ENCODE measurements at regions not wholly inside any gene's neighbourhood (a gene's known extent, or its start where the extent isn't known, plus 50 kb on each side); places are given as distances from the start of the nearest gene placed in this dataset.

- H3K4me1 ChIP-seq (ENCODE audit: control insufficient read depth, insufficient read depth, low read depth, low read length): no peaks in the 10 kb centered on the region
- no peak overlapping the region for H4K8ac ChIP-seq (ENCODE audit: low read length)
- H3K27me3 ChIP-seq (ENCODE audit: control insufficient read depth in 1 of 2, insufficient read depth in 1 of 2, low read length in 2 of 2): no peaks in the 10 kb centered on the region
- H2BK5ac ChIP-seq (ENCODE audit: low read depth, low read length, poor library complexity, severe bottlenecking): no peak overlapping the region
- no peak overlapping the region for H2AK5ac ChIP-seq (ENCODE audit: low read length, severe bottlenecking)
- H3K79me1 ChIP-seq (replicated peaks; ENCODE audit: low read length, poor library complexity, severe bottlenecking): no peaks in the 10 kb centered on the region
- no peak overlapping the region for H4K91ac ChIP-seq (ENCODE audit: low read length)
- no peak overlapping the region for H3K4ac ChIP-seq (ENCODE audit: low read depth in 1 of 2, low read length in 2 of 2)
- no peak overlapping the region for H3K4me3 ChIP-seq (ENCODE audit: insufficient read depth in 1 of 2, low read depth in 1 of 2, low read length in 2 of 2)
- H3K14ac ChIP-seq (ENCODE audit: low read length in 2 of 2): no peak overlapping the region
- H2AFZ ChIP-seq (ENCODE audit: low read depth, low read length): no peak overlapping the region
- 97% methylated on average over 1 of the region's 5 CpGs for WGBS
- H2BK120ac ChIP-seq (ENCODE audit: low read depth, low read length): no peak overlapping the region
- no peak overlapping the region for H3K4me2 ChIP-seq (ENCODE audit: low read length, poor library complexity, severe bottlenecking)
- no peak overlapping the region for H3K18ac ChIP-seq (ENCODE audit: low read depth in 1 of 2, low read length in 2 of 2)
- H2BK12ac ChIP-seq (ENCODE audit: low read length in 2 of 2): no peak overlapping the region
- H3K9ac ChIP-seq (ENCODE audit: low read length): no peak overlapping the region
- no peak overlapping the region for H2BK15ac ChIP-seq (ENCODE audit: low read depth, poor library complexity, severe bottlenecking)
- no peak for DNase-seq
- no peaks in the 10 kb centered on the region for H3K36me3 ChIP-seq (ENCODE audit: control insufficient read depth in 1 of 2, insufficient read depth in 2 of 2, low read depth in 1 of 2, low read length in 2 of 2)
- H3K27ac ChIP-seq (ENCODE audit: low read length, poor library complexity, severe bottlenecking): no peak overlapping the region
- H3K9me3 ChIP-seq (ENCODE audit: control insufficient read depth, low read length): peaks cover 11% of the 10 kb centered on the region
- no peak overlapping the region for H3K23ac ChIP-seq (ENCODE audit: low read length in 2 of 2)
Measured at GRCh38 chr21:40912375-40912774, 65.4 kb upstream of the DSCAM start.

GRCh38 chr21:40915114-40915513, 68.2 kb upstream of the DSCAM start:
- Histone ChIP-seq H3K79me1 (replicated peaks; ENCODE audit: low read length, poor library complexity, severe bottlenecking) (no peaks in the 10 kb centered on the region), H3K4ac (ENCODE audit: low read depth in 1 of 2, low read length in 2 of 2) (no peak overlapping the region), H3K9me3 (ENCODE audit: control insufficient read depth, low read length) (peaks cover 11% of the 10 kb centered on the region), H3K4me1 (ENCODE audit: control insufficient read depth, insufficient read depth, low read depth, low read length) (no peaks in the 10 kb centered on the region), H4K8ac (ENCODE audit: low read length) (no peak overlapping the region), H3K14ac (ENCODE audit: low read length in 2 of 2) (no peak overlapping the region), H3K9ac (ENCODE audit: low read length) (no peak overlapping the region), H2BK15ac (ENCODE audit: low read depth, poor library complexity, severe bottlenecking) (no peak overlapping the region), H2AFZ (ENCODE audit: low read depth, low read length) (no peak overlapping the region), H3K18ac (ENCODE audit: low read depth in 1 of 2, low read length in 2 of 2) (no peak overlapping the region), H3K23ac (ENCODE audit: low read length in 2 of 2) (no peak overlapping the region), H2AK5ac (ENCODE audit: low read length, severe bottlenecking) (no peak overlapping the region), H3K4me3 (ENCODE audit: insufficient read depth in 1 of 2, low read depth in 1 of 2, low read length in 2 of 2) (no peak overlapping the region), H3K36me3 (ENCODE audit: control insufficient read depth in 1 of 2, insufficient read depth in 2 of 2, low read depth in 1 of 2, low read length in 2 of 2) (no peaks in the 10 kb centered on the region), H2BK5ac (ENCODE audit: low read depth, low read length, poor library complexity, severe bottlenecking) (no peak overlapping the region), H3K4me2 (ENCODE audit: low read length, poor library complexity, severe bottlenecking) (no peak overlapping the region), H4K91ac (ENCODE audit: low read length) (no peak overlapping the region), H2BK12ac (ENCODE audit: low read length in 2 of 2) (no peak overlapping the region), H3K27ac (ENCODE audit: low read length, poor library complexity, severe bottlenecking) (no peak overlapping the region), H2BK120ac (ENCODE audit: low read depth, low read length) (no peak overlapping the region), H3K27me3 (ENCODE audit: control insufficient read depth in 1 of 2, insufficient read depth in 1 of 2, low read length in 2 of 2) (no peaks in the 10 kb centered on the region)
- WGBS: 83% methylated on average over 6 of the region's 6 CpGs
- DNase-seq: no peak

GRCh38 chr21:40923407-40923806, 76.4 kb upstream of the DSCAM start:
- H4K8ac ChIP-seq (ENCODE audit: low read length): no peak overlapping the region

GRCh38 chr21:40923901-40924300, 76.9 kb upstream of the DSCAM start:
- H3K14ac ChIP-seq (ENCODE audit: low read length in 2 of 2): no peak overlapping the region
- no peak overlapping the region for H2BK15ac ChIP-seq (ENCODE audit: low read depth, poor library complexity, severe bottlenecking)
- H3K23ac ChIP-seq (ENCODE audit: low read length in 2 of 2): no peak overlapping the region
- H3K79me1 ChIP-seq (replicated peaks; ENCODE audit: low read length, poor library complexity, severe bottlenecking): no peaks in the 10 kb centered on the region
- H3K4me2 ChIP-seq (ENCODE audit: low read length, poor library complexity, severe bottlenecking): no peak overlapping the region
- H3K4ac ChIP-seq (ENCODE audit: low read depth in 1 of 2, low read length in 2 of 2): no peak overlapping the region
- H2BK12ac ChIP-seq (ENCODE audit: low read length in 2 of 2): no peak overlapping the region
- no peak overlapping the region for H4K91ac ChIP-seq (ENCODE audit: low read length)
- no peaks in the 10 kb centered on the region for H3K36me3 ChIP-seq (ENCODE audit: control insufficient read depth in 1 of 2, insufficient read depth in 2 of 2, low read depth in 1 of 2, low read length in 2 of 2)
- H2AK5ac ChIP-seq (ENCODE audit: low read length, severe bottlenecking): no peak overlapping the region
- H2AFZ ChIP-seq (ENCODE audit: low read depth, low read length): no peak overlapping the region
- DNase-seq: no peak
- H2BK120ac ChIP-seq (ENCODE audit: low read depth, low read length): no peak overlapping the region
- H3K9me3 ChIP-seq (ENCODE audit: control insufficient read depth, low read length): peaks cover 22% of the 10 kb centered on the region
- H3K4me3 ChIP-seq (ENCODE audit: insufficient read depth in 1 of 2, low read depth in 1 of 2, low read length in 2 of 2): no peak overlapping the region
- no peaks in the 10 kb centered on the region for H3K27me3 ChIP-seq (ENCODE audit: control insufficient read depth in 1 of 2, insufficient read depth in 1 of 2, low read length in 2 of 2)
- WGBS: 74% methylated on average over 7 of the region's 7 CpGs
- no peaks in the 10 kb centered on the region for H3K4me1 ChIP-seq (ENCODE audit: control insufficient read depth, insufficient read depth, low read depth, low read length)
- no peak overlapping the region for H3K9ac ChIP-seq (ENCODE audit: low read length)
- H2BK5ac ChIP-seq (ENCODE audit: low read depth, low read length, poor library complexity, severe bottlenecking): no peak overlapping the region
- no peak overlapping the region for H3K18ac ChIP-seq (ENCODE audit: low read depth in 1 of 2, low read length in 2 of 2)
- no peak overlapping the region for H4K8ac ChIP-seq (ENCODE audit: low read length)
- no peak overlapping the region for H3K27ac ChIP-seq (ENCODE audit: low read length, poor library complexity, severe bottlenecking)

More at GRCh38 chr21:40923407-40923806, 76.4 kb upstream of the DSCAM start:
- H3K14ac ChIP-seq (ENCODE audit: low read length in 2 of 2): no peak overlapping the region
- no peak for DNase-seq
- H3K27me3 ChIP-seq (ENCODE audit: control insufficient read depth in 1 of 2, insufficient read depth in 1 of 2, low read length in 2 of 2): no peaks in the 10 kb centered on the region
- no peak overlapping the region for H2BK15ac ChIP-seq (ENCODE audit: low read depth, poor library complexity, severe bottlenecking)
- H2AK5ac ChIP-seq (ENCODE audit: low read length, severe bottlenecking): no peak overlapping the region
- H3K4me1 ChIP-seq (ENCODE audit: control insufficient read depth, insufficient read depth, low read depth, low read length): no peaks in the 10 kb centered on the region
- H2AFZ ChIP-seq (ENCODE audit: low read depth, low read length): no peak overlapping the region
- 88% methylated on average over 8 of the region's 8 CpGs for WGBS
- H3K27ac ChIP-seq (ENCODE audit: low read length, poor library complexity, severe bottlenecking): no peak overlapping the region
- H3K23ac ChIP-seq (ENCODE audit: low read length in 2 of 2): no peak overlapping the region
- no peak overlapping the region for H2BK120ac ChIP-seq (ENCODE audit: low read depth, low read length)
- H3K36me3 ChIP-seq (ENCODE audit: control insufficient read depth in 1 of 2, insufficient read depth in 2 of 2, low read depth in 1 of 2, low read length in 2 of 2): no peaks in the 10 kb centered on the region
- H3K18ac ChIP-seq (ENCODE audit: low read depth in 1 of 2, low read length in 2 of 2): no peak overlapping the region
- H3K4ac ChIP-seq (ENCODE audit: low read depth in 1 of 2, low read length in 2 of 2): no peak overlapping the region
- H3K79me1 ChIP-seq (replicated peaks; ENCODE audit: low read length, poor library complexity, severe bottlenecking): no peaks in the 10 kb centered on the region
- no peak overlapping the region for H3K4me2 ChIP-seq (ENCODE audit: low read length, poor library complexity, severe bottlenecking)
- H2BK12ac ChIP-seq (ENCODE audit: low read length in 2 of 2): no peak overlapping the region
- H4K91ac ChIP-seq (ENCODE audit: low read length): no peak overlapping the region
- no peak overlapping the region for H3K9ac ChIP-seq (ENCODE audit: low read length)
- peaks cover 18% of the 10 kb centered on the region for H3K9me3 ChIP-seq (ENCODE audit: control insufficient read depth, low read length)
- no peak overlapping the region for H3K4me3 ChIP-seq (ENCODE audit: insufficient read depth in 1 of 2, low read depth in 1 of 2, low read length in 2 of 2)
- H2BK5ac ChIP-seq (ENCODE audit: low read depth, low read length, poor library complexity, severe bottlenecking): no peak overlapping the region

Measured in mesenchymal stem cell (in vitro differentiated cells and primary cell).